Anterior cingulate cortex (tissue), 58 donors: ENCODE measurements at regions not wholly inside any gene's neighbourhood (a gene's known extent, or its start where the extent isn't known, plus 50 kb on each side); places are given as distances from the start of the nearest gene placed in this dataset.

ENCODE experiments used
- DNase-seq, 58 donors: peaks; one replicate each; lab custom pipeline; 2025; lab: John Stamatoyannopoulos, UW

- no peak for DNase-seq
These were observed 505.8 kb downstream of the GPAM start for GRCh38 chr10:111677759-111678158.

DNA sequence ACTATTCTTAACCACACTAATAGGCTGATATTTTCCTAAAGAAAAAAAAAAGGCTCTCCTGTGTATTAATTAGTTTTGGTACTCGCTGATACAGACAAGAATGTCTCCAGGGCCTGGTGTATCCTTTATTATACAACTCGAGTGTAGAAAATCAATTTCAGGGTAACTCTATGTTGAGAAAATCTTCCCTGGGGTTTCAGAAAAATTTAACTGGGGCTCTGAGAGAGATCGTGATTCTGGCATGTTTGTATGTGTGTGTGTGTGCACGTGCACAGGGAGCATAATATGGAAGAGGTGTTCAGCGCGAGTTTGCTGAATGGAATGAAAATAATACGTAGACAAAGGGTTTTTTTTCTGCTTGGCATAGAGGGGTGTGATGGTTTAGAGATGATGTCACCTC, 496.8 kb downstream of the GPAM start:
- DNase-seq = no peak

GRCh38 chr10:111698711-111699110, 484.9 kb downstream of the GPAM start:
- DNase-seq = no peak

DNA sequence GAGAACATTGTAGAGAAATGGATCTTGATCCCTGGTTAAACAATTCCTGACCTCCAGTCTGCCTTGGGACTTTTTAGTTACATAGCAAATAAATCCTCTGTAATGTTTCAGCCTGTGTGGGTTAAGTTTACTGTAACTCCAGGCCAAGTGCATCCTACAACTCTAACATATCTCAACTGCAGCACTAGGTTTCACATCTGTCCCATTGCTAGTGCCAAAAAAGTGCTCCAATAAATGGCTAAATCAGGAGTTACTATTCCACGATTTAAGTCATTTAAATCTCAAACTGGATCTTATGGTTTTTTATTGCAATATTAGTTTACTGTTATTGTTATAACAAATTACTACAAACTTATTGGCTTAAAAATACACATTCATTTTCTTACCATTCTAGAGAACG, 479.6 kb downstream of the GPAM start:
- DNase-seq = no peak

GRCh38 chr10:111705021-111705420, 478.5 kb downstream of the GPAM start:
- DNase-seq = no peak

GRCh38 chr10:111706331-111706730, 477.2 kb downstream of the GPAM start:
- DNase-seq = no peak

- DNase-seq = no peak
These were observed 476.5 kb downstream of the GPAM start for GRCh38 chr10:111707076-111707475.

DNA sequence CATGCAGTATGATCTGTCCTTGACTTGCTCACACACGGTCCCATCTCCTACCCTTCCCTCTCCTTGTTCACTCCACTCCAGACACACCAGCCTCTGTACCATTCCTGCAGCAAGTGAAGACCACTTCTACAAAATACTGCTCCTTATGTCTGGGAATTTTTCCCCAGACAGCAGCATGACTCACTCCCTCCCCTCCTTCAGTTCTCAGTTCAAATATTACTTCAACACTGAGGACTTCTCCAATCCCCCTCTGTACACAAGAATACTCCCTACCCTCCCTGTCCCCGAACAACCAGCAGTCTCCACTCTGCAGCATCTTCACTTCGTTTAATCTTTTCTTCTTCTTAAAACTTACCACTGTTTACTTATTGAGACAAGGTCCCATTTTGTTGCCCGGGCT, 474.0 kb downstream of the GPAM start:
- DNase-seq = no peak

DNA sequence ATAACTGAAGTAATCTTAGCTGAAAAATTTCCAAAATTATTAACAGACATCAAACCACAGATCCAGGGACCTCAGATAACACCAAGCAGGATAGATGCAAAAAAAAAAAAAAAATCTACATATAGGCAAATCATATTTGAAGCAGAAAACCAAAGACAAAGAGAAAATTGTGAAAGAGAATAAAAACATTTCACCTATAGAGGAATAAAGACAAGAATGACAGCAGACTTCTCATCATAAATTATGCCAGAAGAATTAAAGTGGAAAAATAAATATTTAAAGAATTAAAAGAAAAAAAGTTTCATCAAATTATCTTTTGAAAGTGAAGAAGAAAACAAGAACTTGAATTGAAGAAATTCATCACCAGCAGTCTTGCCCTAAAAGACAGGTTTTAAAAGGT, 467.5 kb downstream of the GPAM start:
- no peak for DNase-seq

GRCh38 chr10:111724121-111724520, 459.4 kb downstream of the GPAM start:
- DNase-seq = peak in 1 of 58 donors; percentile 4

DNA sequence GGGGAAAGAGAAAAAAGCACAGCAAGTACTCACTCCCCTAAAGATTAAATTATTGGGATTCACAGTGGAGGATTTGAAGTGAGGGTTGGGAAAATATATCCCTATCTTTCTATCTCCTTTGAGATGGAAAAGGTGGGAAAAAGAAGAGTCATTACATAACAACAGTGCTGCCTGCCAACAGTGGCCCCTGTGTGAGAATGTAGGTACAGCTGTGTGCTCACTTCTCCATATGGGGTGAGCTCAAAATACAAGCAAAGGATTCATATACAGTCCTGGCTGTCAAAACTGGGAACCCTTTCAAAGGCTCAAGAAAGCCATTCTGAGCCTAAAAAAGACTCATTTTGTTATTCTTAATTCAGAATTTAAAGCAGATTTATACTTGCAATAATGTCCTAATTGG, 458.5 kb downstream of the GPAM start:
- DNase-seq = peak in 5 of 58 donors; percentile 1 to 18 (median 4)

DNA sequence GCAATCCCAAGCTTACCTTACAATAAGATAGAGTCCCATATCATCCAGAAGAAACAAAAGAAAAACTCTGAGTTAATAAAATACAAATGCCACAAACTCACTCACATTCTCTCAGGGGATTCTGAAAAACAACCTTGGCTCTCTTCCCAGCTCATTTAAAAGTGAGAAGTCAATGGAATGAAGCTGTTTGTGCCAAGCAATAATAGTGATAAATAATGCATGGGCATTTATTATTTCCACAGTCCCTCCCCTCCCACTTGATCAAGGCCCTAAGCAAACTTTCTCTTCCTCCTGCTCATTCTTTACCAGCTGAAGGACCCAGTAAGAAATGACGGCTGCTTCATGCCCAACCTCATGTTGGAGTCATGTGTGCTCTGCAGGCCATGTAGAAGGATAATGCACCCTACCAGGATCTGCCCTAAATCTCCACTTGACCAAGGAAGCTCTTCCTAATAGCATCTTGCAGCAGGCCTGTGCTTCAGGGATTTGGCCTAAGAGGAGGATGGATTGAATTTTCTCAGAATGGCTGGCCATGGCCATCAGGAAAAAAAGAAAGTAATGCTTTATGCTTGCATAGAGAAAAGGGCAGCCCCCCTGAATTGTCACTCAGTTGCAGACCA, 451.3 kb downstream of the GPAM start:
- no peak for DNase-seq

GRCh38 chr10:111739125-111739873, 444.3 kb downstream of the GPAM start:
- no peak for DNase-seq

- DNase-seq = no peak
These were observed 443.8 kb downstream of the GPAM start for GRCh38 chr10:111739874-111740139.

DNA sequence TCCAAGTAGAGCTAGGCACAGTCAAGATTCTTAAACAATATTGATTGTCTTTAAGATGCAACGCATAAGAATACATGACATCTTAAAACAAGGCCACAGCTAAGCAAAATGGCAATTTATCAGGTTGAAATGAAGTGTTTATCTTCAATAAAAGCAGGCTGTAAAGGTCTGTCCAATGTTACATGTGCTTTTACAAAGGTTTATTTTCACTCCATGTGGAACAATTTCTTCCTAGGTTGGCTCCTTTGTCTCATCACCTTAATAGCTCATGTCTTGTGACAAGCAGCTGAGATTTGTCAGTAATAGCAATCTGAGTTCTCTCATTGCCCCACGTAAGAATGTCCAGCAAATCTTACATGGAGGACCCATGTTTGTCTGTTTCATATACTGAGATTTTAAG, 437.6 kb downstream of the GPAM start:
- DNase-seq = no peak

DNA sequence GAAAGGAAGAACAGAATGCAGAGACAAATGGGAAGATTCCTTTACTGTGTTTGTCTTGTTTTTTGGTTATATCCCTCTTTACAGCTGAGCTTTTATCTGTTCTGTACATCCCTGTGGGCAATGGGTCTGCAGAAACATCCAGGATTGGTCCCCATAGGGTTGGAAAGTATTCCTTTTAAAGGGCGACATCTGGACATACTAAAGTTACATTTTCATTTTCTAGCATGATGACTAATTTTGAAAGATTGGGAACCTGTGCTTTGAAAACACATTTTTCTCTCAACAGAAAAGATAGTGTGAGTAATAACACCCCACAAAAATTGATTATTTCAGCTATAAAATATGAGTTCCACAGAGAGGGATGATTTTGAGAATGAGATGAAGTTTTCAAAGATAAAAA, 435.8 kb downstream of the GPAM start:
- no peak for DNase-seq

GRCh38 chr10:111748184-111748583, 435.4 kb downstream of the GPAM start:
- DNase-seq = no peak

DNA sequence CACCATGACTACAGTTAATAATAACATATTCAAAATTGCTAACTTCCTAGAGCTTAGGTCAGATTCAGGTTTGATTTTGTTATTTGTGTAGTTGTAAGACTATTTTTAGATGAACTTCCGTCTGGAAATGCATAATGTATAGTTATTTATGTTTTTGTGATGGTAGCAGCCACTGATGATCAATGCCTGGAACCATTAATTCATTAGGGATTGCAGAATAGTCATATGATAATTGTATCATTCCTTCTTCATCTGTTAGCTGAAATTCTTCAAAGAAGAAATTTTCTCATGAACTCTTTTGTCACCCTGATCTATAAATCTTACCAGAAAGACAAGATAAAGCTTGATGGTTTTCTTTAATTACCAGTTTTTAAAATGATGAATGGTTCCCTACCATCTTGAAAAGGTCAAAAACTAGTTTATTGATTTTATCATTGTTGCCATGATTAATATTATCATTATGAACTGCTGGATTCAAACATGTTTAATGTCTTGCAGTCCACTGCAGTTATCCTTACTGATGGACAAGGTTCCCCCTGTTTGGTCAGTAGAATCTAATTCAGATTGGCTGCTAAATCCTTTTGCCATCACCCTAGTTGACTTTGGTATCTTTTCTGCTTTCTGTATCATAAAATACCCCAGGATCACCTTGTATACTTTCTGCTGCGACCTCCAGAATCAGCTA, 433.3 kb downstream of the GPAM start:
- no peak for DNase-seq

- peak in 18 of 58 donors; percentile 1 to 33 (median 5) for DNase-seq
These were observed 427.1 kb downstream of the GPAM start for GRCh38 chr10:111756217-111757061.

DNA sequence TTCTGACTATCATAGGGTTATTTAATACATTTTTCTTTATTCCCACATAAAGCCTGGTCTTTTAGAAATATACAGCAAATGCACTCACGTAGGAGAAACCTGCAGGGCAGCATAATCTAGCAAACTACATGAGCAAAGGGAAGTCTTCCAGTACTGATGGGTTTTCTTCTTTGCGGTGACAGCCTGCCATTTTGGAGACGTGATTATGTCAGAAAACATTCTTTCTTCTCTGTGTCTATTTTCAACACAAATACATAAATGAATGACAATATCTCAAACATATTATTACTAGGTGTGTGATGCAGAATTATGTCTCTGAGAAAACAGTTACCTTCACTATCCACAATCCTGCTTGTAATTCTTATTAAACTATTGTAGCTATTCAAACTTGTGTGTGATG, 425.0 kb downstream of the GPAM start:
- no peak for DNase-seq

DNA sequence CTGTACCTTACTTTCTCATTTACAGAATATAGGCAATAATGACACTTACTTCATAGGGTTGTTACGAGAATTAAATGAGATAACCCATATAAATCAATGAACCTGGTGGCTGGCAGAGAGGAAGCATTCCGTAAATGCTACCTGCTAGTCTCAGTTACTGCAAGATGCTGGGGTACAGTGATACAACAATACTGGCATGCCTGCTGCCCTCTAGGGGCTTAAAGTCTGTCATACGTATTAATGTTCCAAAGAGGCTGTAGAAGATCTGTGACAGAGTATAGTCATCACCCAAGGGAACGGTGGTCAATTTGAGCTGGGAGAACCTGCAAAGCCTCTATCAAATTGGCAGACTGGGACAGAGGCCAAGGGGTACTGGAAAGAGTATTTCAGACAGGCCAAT, 421.5 kb downstream of the GPAM start:
- DNase-seq = no peak
